ENCODE measurements at regions not wholly inside any gene's neighbourhood (a gene's known extent, or its start where the extent isn't known, plus 50 kb on each side); places are given as distances from the start of the nearest gene placed in this dataset.

DNA sequence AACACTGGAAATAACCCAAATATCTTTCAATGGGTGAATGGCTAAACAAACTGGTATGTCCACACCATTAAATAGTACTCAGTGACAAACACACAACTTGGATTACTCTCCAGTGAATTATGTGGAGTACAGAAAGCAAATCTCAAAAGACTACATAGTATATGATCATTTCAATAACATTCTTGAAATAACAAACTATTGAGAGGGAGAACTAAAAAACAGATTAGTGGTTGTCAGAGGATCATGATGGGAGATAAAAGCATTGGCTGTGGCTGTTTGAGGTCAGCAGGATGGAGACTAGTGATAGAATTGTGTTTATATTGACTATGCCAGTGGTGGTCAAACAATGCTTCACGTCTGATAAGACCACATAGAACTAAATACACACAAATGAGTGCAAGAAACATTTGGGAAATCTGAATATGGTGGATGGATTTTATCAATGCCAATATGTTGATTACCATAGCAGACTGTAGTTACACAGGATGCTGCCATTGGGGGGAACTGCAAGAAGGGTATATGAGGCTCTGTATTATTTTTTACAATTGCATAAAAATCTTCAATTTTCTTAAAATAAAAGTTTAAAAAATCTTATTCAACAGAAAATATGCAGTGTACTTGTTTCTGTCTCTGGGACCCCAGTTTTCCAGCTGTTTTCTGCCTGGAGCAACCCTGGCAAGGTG is 242.0 kb downstream of the TBXT start:
- no peak overlapping the region for H3K27ac ChIP-seq (replicated peaks)
- H3K4me3 ChIP-seq (replicated peaks; ENCODE audit: insufficient read depth, low read length), result no peak overlapping the region
- no peaks in the 10 kb centered on the region for H3K27me3 ChIP-seq (ENCODE audit: insufficient read depth, poor library complexity, severe bottlenecking)
- DNase-seq (ENCODE audit: low read depth in 1 of 2, low spot score in 1 of 2), result no peak
- TF ChIP-seq GABPA (IDR thresholded peaks at IDR 0.05; ENCODE audit: low read depth) (no peak), POLR2AphosphoS5 (IDR thresholded peaks at IDR 0.05; ENCODE audit: low read depth) (no peak), SPI1 (IDR thresholded peaks at IDR 0.05; ENCODE audit: borderline replicate concordance, low read depth) (no peak)
- TF ChIP-seq, protein P1, sequence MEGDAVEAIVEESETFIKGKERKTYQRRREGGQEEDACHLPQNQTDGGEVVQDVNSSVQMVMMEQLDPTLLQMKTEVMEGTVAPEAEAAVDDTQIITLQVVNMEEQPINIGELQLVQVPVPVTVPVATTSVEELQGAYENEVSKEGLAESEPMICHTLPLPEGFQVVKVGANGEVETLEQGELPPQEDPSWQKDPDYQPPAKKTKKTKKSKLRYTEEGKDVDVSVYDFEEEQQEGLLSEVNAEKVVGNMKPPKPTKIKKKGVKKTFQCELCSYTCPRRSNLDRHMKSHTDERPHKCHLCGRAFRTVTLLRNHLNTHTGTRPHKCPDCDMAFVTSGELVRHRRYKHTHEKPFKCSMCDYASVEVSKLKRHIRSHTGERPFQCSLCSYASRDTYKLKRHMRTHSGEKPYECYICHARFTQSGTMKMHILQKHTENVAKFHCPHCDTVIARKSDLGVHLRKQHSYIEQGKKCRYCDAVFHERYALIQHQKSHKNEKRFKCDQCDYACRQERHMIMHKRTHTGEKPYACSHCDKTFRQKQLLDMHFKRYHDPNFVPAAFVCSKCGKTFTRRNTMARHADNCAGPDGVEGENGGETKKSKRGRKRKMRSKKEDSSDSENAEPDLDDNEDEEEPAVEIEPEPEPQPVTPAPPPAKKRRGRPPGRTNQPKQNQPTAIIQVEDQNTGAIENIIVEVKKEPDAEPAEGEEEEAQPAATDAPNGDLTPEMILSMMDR (IDR thresholded peaks at IDR 0.05; ENCODE audit: insufficient read depth, low read length), result no peak
- TF ChIP-seq, protein P2, sequence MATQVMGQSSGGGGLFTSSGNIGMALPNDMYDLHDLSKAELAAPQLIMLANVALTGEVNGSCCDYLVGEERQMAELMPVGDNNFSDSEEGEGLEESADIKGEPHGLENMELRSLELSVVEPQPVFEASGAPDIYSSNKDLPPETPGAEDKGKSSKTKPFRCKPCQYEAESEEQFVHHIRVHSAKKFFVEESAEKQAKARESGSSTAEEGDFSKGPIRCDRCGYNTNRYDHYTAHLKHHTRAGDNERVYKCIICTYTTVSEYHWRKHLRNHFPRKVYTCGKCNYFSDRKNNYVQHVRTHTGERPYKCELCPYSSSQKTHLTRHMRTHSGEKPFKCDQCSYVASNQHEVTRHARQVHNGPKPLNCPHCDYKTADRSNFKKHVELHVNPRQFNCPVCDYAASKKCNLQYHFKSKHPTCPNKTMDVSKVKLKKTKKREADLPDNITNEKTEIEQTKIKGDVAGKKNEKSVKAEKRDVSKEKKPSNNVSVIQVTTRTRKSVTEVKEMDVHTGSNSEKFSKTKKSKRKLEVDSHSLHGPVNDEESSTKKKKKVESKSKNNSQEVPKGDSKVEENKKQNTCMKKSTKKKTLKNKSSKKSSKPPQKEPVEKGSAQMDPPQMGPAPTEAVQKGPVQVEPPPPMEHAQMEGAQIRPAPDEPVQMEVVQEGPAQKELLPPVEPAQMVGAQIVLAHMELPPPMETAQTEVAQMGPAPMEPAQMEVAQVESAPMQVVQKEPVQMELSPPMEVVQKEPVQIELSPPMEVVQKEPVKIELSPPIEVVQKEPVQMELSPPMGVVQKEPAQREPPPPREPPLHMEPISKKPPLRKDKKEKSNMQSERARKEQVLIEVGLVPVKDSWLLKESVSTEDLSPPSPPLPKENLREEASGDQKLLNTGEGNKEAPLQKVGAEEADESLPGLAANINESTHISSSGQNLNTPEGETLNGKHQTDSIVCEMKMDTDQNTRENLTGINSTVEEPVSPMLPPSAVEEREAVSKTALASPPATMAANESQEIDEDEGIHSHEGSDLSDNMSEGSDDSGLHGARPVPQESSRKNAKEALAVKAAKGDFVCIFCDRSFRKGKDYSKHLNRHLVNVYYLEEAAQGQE (IDR thresholded peaks at IDR 0.05; ENCODE audit: insufficient replicate concordance, low read depth), result no peak

DNA sequence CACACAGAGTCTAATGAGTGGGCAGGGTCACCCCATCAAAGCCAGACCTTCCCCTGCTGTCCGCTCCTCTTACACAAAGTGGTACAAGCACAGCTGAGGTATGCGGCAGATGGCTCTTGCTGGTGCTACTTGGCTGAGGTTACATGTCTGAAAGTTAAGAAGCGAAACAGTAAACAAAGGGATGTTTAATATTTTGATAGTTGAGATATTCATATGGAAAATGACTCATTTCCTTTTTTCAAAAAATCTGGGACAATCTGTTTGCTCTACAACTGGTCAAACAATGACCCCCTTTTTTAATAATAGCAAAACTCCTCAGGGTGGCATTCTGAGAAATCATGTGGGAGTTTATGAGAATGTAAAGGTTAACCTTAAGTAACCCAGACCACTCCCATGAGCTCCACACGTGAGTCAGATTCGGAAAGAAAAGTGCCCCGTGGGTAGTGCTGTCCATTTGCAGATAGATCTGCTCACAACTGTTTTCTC is 245.3 kb downstream of the TBXT start:
- Histone ChIP-seq H3K27ac (replicated peaks) (no peak overlapping the region), H3K27me3 (ENCODE audit: insufficient read depth, poor library complexity, severe bottlenecking) (no peaks in the 10 kb centered on the region), H3K4me3 (replicated peaks; ENCODE audit: insufficient read depth, low read length) (no peak overlapping the region)
- no peak for DNase-seq (ENCODE audit: low read depth in 1 of 2, low spot score in 1 of 2)
- TF ChIP-seq, protein P2 (IDR thresholded peaks at IDR 0.05; ENCODE audit: insufficient replicate concordance, low read depth), result no peak
- no peak for TF ChIP-seq GABPA (IDR thresholded peaks at IDR 0.05; ENCODE audit: low read depth)
- TF ChIP-seq, protein P1 (IDR thresholded peaks at IDR 0.05; ENCODE audit: insufficient read depth, low read length), result no peak
- TF ChIP-seq POLR2AphosphoS5 (IDR thresholded peaks at IDR 0.05; ENCODE audit: low read depth), result no peak
- no peak for TF ChIP-seq SPI1 (IDR thresholded peaks at IDR 0.05; ENCODE audit: borderline replicate concordance, low read depth)

DNA sequence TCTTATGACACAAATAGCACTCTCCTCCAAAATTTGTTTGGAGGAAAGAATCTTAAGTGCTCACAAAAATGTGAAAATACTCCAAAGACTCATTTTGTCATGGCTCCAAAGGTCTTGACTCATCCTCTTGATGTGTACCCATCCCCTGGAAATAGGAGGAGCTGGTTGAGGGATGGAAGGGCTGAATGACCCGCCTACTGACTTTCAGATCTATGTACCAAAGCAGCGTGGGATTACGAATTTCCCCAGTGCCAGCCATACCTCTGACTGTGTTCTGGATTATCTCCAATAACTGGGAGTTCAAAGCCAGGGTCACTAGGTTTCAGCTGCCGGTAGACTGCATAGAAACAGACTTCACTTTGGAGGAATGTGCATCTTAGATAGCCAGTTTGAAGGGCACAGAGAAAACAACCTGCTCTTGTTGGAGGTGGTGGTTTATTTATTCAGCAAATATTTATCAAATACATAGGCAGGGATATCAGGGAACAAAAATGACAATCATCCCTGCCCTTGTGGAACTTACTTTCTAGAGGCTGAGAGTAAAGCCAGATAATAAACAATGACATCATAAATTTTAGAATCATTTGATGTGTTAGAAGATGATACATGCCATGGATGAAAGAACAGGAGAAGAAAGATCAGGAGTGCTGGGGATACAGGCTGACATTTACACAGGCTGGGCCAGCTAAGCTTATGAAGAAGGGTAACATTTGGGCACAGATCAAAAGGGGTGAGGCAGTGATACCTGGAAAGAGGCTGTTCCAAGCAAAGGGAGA is 246.6 kb downstream of the TBXT start:
- Histone ChIP-seq H3K27ac (replicated peaks) (no peak overlapping the region), H3K27me3 (ENCODE audit: insufficient read depth, poor library complexity, severe bottlenecking) (no peaks in the 10 kb centered on the region), H3K4me3 (replicated peaks; ENCODE audit: insufficient read depth, low read length) (no peak overlapping the region)
- DNase-seq (ENCODE audit: low read depth in 1 of 2, low spot score in 1 of 2), result no peak
- TF ChIP-seq, protein P1 (IDR thresholded peaks at IDR 0.05; ENCODE audit: insufficient read depth, low read length), result no peak
- no peak for TF ChIP-seq GABPA (IDR thresholded peaks at IDR 0.05; ENCODE audit: low read depth)
- TF ChIP-seq, protein P2 (IDR thresholded peaks at IDR 0.05; ENCODE audit: insufficient replicate concordance, low read depth), result no peak
- TF ChIP-seq POLR2AphosphoS5 (IDR thresholded peaks at IDR 0.05; ENCODE audit: low read depth), result no peak
- TF ChIP-seq SPI1 (IDR thresholded peaks at IDR 0.05; ENCODE audit: borderline replicate concordance, low read depth), result no peak

All from HL-60 (cell line).